Neuron (in vitro differentiated cells): ENCODE measurements at regions not wholly inside any gene's neighbourhood (a gene's known extent, or its start where the extent isn't known, plus 50 kb on each side); places are given as distances from the start of the nearest gene placed in this dataset.
A peak's percentile ranks its signal among the peaks of the same experiment; 100 is the strongest.
"Not testable (repeated sequence)": the region's sequence is repeated elsewhere in the genome, so short reads cannot be mapped to it uniquely, and the experiment has no call there.

ENCODE experiments used
- H2AFZ ChIP-seq: one replicate; pipeline ENCODE4 v1.6.1; 2013; ENCODE audit warnings: low read depth, mild to moderate bottlenecking, inconsistent platforms, low read length, moderate library complexity
- H3K27me3 ChIP-seq: one replicate; pipeline ENCODE4 v1.6.1; 2013; ENCODE audit warnings: low read length; ENCODE audit not compliant: insufficient read depth
- H3K36me3 ChIP-seq: one replicate; pipeline ENCODE4 v1.6.1; 2013; ENCODE audit warnings: low read length; ENCODE audit not compliant: insufficient read depth
- H3K4me1 ChIP-seq: one replicate; pipeline ENCODE4 v1.6.1; 2013; ENCODE audit warnings: low read length; ENCODE audit not compliant: insufficient read depth
- H3K4me3 ChIP-seq: 2 replicates; pipeline ENCODE4 v1.5.1; 2013; ENCODE audit warnings: mild to moderate bottlenecking, low read length, moderate library complexity
- H3K9me3 ChIP-seq: one replicate; pipeline ENCODE4 v1.6.1; 2013; ENCODE audit warnings: low read length

- H3K9me3 ChIP-seq, result no peaks in the 10 kb centered on the region
Observed at GRCh38 chr6:113697632-113698410, 159.3 kb upstream of the MARCKS start.

GRCh38 chr6:113699239-113699638 is 157.9 kb upstream of the MARCKS start:
- H3K4me1 ChIP-seq, result no peaks in the 10 kb centered on the region
- no peaks in the 10 kb centered on the region for H3K9me3 ChIP-seq
- H3K4me3 ChIP-seq, result no peak overlapping the region
- H3K36me3 ChIP-seq, result no peaks in the 10 kb centered on the region
- no peaks in the 10 kb centered on the region for H3K27me3 ChIP-seq
- no peak overlapping the region for H2AFZ ChIP-seq

More at GRCh38 chr6:113697632-113698410, 159.3 kb upstream of the MARCKS start:
- no peak overlapping the region for H2AFZ ChIP-seq
- H3K36me3 ChIP-seq, result no peaks in the 10 kb centered on the region
- no peak overlapping the region for H3K4me3 ChIP-seq
- H3K27me3 ChIP-seq, result no peaks in the 10 kb centered on the region
- no peaks in the 10 kb centered on the region for H3K4me1 ChIP-seq

DNA sequence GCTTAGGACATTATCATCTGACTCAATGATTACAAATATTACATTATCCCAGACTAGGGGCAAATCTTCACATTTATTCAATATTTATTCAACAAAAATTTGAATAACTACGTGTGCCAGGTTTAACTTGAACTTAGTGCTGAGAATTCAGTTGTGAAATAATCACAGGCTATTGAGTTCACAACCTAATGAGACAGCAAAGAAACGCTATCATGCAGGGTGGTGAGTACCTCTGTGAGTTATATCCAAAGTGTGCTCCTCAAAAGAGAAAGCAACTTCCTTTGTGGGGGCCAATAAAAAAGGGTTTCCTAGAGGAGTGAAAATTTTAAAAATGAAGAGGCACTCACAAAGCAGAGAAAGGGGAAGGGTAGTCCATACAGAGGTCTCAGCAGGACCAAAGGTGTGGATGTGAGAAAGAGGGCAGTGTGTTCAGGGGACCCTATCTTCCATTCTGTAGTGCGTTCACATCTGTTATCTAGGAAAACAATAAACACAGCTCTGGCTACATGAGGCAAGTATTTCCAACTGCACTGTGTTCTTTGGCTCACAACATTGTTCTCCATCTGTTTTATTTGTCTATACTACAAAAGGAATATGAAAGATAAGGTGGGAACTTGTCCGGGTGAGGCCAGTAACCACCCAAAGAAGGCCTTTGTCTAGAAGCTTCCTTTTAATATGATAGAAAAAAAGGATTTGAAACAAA is 155.4 kb upstream of the MARCKS start:
- Histone ChIP-seq H3K4me3 (no peak overlapping the region), H2AFZ (no peak overlapping the region), H3K27me3 (no peaks in the 10 kb centered on the region), H3K4me1 (no peaks in the 10 kb centered on the region), H3K36me3 (no peaks in the 10 kb centered on the region), H3K9me3 (no peaks in the 10 kb centered on the region)

- Histone ChIP-seq H3K36me3 (no peaks in the 10 kb centered on the region), H3K4me1 (no peaks in the 10 kb centered on the region), H2AFZ (no peak overlapping the region), H3K4me3 (no peak overlapping the region), H3K27me3 (no peaks in the 10 kb centered on the region), H3K9me3 (no peaks in the 10 kb centered on the region)
Observed at GRCh38 chr6:113707194-113707593, 150.0 kb upstream of the MARCKS start.

DNA sequence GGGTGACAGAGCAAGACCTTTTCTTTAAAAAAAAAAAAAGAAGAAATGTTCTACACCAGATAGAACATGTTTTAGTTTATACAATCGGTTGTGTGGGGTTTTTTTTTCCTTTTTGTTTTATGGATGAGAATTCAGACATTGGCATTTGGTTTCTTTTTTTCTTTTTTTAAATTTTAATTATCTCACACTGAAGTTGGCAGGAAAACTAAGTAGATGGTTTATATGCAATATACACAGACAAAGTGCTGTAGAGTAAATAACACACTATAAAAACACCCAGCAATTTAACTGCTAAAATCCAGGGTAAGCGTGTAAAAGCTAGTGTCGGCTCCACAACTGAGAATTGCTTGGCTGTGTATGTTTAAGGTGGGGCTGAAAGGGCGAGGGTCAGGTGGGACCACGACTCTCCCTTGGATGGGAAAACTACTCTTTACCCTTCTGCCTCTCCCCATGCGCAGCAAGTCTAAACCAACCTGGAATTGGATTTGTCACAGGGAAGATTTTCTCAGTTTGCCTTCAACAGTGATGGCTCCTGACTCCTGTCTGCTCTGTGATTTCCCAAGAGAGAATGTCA is 147.1 kb upstream of the MARCKS start:
- Histone ChIP-seq H3K4me3 (no peak overlapping the region), H3K36me3 (no peaks in the 10 kb centered on the region), H3K4me1 (no peaks in the 10 kb centered on the region), H2AFZ (no peak overlapping the region), H3K9me3 (no peaks in the 10 kb centered on the region), H3K27me3 (no peaks in the 10 kb centered on the region)

GRCh38 chr6:113713665-113714064 is 143.5 kb upstream of the MARCKS start:
- Histone ChIP-seq H3K9me3 (no peaks in the 10 kb centered on the region), H3K4me3 (no peak overlapping the region), H3K27me3 (no peaks in the 10 kb centered on the region), H3K4me1 (no peaks in the 10 kb centered on the region), H2AFZ (no peak overlapping the region), H3K36me3 (no peaks in the 10 kb centered on the region)

- Histone ChIP-seq H3K4me1 (no peaks in the 10 kb centered on the region), H3K36me3 (no peaks in the 10 kb centered on the region), H3K9me3 (no peaks in the 10 kb centered on the region), H2AFZ (no peak overlapping the region), H3K27me3 (no peaks in the 10 kb centered on the region), H3K4me3 (no peak overlapping the region)
Observed at GRCh38 chr6:113718588-113718987, 138.6 kb upstream of the MARCKS start.

DNA sequence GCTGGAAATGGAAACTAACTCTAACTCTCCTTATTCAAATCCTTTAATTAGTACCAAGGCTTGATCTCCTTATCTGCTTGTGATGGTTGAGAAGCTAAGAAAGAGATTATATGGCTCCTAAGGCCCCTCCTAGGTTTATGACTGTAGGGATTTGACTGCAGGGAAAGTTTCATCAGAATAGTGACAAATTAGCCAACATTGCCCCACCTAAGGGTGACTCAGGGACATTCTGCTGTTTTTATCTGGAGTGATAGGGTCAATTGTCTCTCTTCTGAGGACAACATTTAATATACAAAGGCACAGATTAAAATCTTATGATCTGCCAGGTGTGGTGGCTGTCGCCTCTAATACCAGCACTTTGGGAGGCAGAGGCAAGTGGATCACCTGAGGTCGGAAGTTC is 138.1 kb upstream of the MARCKS start:
- Histone ChIP-seq H3K27me3 (no peaks in the 10 kb centered on the region), H3K4me1 (no peaks in the 10 kb centered on the region), H3K4me3 (no peak overlapping the region), H3K36me3 (no peaks in the 10 kb centered on the region), H3K9me3 (no peaks in the 10 kb centered on the region), H2AFZ (no peak overlapping the region)

- Histone ChIP-seq H3K36me3 (no peaks in the 10 kb centered on the region), H3K4me3 (no peak overlapping the region), H3K9me3 (no peaks in the 10 kb centered on the region), H3K27me3 (no peaks in the 10 kb centered on the region), H2AFZ (no peak overlapping the region), H3K4me1 (no peaks in the 10 kb centered on the region)
Observed at GRCh38 chr6:113719545-113719944, 137.6 kb upstream of the MARCKS start.

DNA sequence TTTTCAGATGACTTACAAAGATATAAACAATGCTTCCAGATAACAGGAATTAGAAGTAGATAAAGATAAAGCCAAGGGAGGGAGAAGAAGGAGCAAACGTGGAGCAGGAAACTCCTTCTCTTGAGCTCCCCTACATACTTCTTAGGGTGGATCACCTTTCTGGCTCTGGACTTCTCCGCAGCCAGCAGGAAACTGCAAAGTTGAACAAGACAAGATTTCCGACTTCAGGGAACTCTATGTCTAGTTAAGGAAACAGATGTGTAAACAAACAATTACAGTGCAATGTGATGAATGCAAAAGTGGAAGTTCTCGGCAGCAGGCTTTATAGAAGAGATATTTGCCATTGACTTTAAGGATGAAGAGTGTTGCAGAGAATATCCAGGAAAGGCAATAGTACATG is 134.0 kb upstream of the MARCKS start:
- no peaks in the 10 kb centered on the region for H3K9me3 ChIP-seq
- no peaks in the 10 kb centered on the region for H3K27me3 ChIP-seq
- H3K36me3 ChIP-seq, result no peaks in the 10 kb centered on the region
- H2AFZ ChIP-seq, result no peak overlapping the region
- no peaks in the 10 kb centered on the region for H3K4me1 ChIP-seq
- H3K4me3 ChIP-seq, result no peak overlapping the region

DNA sequence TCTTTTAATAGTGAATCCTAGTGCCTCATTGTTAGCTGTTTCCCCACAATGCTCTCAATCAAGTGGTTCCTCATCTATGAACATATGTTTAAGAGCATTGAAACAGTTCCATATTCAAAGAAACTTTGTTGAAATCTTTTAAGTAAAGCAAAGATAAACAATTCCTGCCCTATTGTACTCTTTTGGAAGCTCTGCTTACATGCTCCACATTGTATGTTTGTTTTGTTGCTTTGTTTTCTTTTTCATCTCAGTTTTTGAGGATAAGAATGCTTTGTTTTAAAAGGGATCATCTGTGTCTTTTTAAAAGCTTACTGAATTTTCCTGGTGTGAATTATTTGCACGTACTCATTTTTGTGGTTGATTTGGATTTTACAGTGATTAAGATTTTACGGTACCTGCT is 132.2 kb upstream of the MARCKS start:
- H3K27me3 ChIP-seq, H3K4me1 ChIP-seq, H3K4me3 ChIP-seq, H3K36me3 ChIP-seq, H3K9me3 ChIP-seq, H2AFZ ChIP-seq: not testable (repeated sequence)

DNA sequence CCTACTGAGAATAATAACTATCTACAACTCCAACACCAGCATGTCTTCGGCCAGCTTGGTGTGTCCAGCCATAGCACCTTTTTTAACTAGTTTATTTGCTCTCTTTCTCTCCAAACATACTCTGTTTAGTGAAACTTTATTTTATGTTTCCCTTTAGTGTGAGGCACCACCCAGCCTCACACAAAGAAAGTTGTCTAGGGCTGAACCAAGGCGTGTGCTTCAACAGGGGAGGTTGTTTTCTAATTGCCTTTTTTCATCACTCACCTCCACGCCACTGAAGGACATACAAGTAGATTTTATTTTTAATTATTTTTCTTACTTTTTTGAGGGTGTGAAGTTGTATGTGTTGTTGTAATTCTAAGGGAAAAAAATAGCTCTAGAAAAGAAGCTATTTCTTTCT is 125.6 kb upstream of the MARCKS start:
- Histone ChIP-seq H3K36me3 (no peaks in the 10 kb centered on the region), H2AFZ (peak overlapping the region; percentile 2), H3K9me3 (no peaks in the 10 kb centered on the region)

DNA sequence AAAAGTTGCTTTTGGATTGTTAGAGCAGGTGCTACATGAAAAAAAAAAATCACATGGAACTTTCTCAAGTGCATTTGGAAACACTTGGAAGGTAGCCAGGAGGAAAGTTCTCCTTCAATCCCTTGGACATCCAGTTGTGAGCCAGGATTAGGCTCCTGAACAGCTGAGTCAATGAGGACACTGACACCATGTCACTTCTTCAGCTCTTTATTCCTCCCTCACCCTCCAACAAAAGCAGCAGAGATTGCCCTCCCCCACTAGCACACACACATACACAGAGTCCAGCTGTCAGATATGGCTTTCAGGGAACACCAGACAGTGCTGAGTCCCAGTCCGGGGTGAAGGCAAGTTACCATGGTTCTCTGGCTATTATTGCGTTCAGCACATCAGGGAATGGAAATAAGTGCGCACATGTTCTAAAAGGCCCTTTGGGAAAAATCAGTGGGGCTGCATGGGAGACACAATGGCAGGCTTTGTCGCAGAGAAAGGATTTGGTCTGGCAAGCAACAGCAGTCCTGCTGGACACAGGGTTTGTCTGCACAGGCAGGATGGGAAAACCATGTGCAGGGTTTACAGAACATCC is 124.7 kb upstream of the MARCKS start:
- Histone ChIP-seq H3K9me3 (no peaks in the 10 kb centered on the region), H3K36me3 (no peaks in the 10 kb centered on the region), H3K27me3 (no peaks in the 10 kb centered on the region), H2AFZ (peak overlapping the region; percentile 2), H3K4me1 (peaks cover 22% of the 10 kb centered on the region), H3K4me3 (peak overlapping the region; percentile 17)

More for the DNA sequence above, 125.6 kb upstream of the MARCKS start:
- peaks cover 22% of the 10 kb centered on the region for H3K4me1 ChIP-seq
- H3K4me3 ChIP-seq, result no peak overlapping the region
- no peaks in the 10 kb centered on the region for H3K27me3 ChIP-seq
